ENCODE measurements at regions not wholly inside any gene's neighbourhood (a gene's known extent, or its start where the extent isn't known, plus 50 kb on each side); places are given as distances from the start of the nearest gene placed in this dataset.

GRCh38 chr7:45368129-45368807 lies 205.9 kb upstream of the ADCY1 start:
- no peak for TF ChIP-seq REST (IDR thresholded peaks at IDR 0.05; ENCODE audit: insufficient read depth in 1 of 2, low read depth in 2 of 2, low read length in 1 of 2)
- TF ChIP-seq CTCF (IDR thresholded peaks at IDR 0.05): no peak
